Fibroblast of skin of back (primary cell): ENCODE measurements at regions not wholly inside any gene's neighbourhood (a gene's known extent, or its start where the extent isn't known, plus 50 kb on each side); places are given as distances from the start of the nearest gene placed in this dataset.

Experiments used
- DNase-seq: peaks from one replicate; pipeline ENCODE4 v3.0.0-alpha.2; 2013

DNA sequence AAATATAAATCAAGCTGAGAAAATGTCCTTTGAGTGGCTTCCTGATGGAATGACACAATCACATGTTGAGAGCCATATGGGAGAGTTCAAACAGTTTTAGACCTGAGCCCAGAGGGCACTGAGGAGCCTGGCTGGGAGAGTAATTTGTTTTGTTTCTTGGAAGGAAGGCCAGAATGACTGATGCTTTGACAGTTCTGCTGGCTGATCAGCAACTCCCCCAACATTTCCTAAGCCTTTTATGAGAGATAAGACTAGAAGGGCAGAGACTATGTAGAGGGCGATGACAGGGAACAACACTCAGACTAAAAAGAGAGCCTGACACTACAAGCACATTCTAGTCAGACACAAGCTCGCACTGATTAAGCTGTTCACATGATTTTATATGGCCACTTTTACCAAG lies 169.2 kb downstream of the COX7C start:
- DNase-seq: no peak

DNA sequence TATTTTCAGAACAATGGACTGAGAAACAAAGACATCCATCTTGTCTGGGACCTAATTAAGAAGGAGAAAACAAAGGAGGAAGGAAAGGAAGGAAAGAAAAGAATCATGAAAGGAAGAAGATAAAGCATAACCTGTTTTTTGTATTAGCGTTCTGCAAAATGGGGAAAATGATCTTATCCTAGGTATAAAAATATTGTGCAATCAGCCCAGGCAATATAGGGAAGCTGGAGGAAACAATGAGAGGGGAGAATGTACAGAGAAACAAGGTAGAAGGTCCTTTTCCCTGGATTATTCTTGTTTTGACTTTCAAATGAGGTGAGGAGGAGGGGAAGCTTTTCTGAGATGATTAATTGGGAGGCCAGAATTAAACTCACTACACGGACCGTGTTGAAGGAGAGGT lies 177.9 kb downstream of the COX7C start:
- no peak for DNase-seq

DNA sequence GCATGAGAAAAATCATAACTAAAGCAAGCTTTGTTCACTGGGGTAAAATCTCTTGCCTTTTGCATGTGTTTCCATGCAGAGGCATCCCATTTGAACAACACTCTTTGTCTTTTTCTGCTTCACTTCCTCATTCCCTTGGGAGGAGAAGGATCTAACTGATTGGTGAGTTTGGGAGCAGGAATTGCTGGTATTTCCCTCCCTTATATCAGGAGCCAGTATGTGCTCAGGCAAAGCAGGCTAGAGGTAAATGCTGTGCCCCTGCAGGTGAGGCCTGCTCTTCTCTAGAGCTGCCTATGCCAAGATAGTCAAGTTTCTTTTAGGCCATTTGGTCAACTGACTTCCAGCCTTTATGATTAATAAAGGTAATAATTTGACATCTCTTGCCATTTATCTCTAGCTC lies 179.9 kb downstream of the COX7C start:
- DNase-seq: peak; percentile 5

DNA sequence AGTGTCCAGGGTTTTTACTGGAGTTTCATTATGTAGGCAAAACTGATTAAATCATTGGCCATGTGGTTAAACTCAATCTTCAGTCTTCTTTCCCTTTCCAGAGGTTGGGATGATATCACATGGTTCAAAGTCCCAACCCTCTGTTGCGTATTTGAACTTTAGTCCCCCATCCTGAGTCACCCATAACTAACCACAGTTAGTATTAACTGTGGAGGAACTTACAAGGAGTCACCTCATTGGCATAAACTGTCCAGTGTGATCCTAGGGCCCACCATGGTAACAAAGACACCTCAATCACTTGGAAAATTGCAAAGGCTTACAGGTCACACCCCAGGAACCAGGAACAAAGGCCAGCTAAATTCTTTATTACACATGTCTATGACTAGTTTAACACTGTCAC lies 188.5 kb downstream of the COX7C start:
- no peak for DNase-seq

DNA sequence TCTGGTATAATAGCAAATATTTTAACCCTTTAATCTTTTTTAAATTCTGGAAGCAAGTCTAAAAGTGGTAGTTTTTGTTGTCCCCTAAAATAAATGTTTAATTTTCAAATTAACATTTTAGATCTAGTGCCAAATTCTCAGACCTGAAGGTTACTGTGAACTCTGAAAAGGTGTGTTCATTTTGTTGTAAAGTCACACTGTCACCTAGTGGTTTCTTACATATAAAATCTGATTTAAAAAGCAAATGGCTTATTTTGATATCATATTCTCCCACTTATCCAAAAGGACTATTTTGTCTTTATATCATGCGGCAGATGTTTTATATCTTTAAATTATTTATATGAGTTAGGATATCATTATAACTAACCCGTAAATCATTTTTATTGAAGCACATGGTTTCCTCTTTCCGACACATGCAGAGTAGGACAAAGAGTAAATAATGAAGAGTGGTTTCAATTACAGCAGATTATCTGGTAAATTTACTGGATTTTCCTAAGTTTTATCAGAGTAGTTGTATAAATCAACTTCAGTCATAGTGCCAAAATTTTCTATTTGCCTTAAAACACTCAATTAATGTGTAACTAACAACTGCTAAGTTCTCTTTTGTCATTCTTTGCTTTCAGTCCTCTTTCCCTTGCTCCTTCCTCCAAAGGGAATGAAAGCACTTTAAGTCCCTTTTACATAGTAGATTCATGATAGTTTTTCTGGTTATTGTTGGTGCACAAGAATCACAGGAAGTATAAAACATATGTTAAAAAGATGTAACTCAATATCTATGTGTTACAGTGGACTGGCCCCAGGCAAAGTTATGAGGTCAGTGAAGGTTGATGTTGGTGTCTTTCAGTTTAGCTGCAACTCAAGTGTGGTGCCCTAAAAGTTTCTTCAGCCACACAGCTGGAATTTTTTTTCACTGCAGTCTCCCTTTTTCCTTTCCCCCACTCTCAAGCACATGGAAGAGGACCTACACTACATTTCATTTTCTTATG lies 189.6 kb downstream of the COX7C start:
- no peak for DNase-seq

DNA sequence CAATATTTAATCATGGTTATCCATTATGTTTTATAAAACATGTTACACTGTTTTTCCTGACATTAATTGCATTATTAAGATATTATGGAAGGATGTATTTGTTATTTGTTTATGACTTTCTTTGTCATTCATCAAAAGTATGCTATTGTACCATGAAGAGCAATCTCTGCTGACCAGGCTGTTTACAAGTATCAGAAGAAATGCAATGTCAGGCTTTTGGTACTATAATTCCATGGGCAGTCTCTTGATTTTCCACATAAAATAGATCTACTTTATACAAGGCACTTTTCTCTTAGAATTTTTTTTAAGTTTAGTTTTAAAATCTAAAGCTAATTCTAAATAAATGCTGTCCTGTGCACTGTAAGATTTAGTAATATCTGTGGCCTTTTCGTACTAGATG lies 196.6 kb downstream of the COX7C start:
- no peak for DNase-seq

DNA sequence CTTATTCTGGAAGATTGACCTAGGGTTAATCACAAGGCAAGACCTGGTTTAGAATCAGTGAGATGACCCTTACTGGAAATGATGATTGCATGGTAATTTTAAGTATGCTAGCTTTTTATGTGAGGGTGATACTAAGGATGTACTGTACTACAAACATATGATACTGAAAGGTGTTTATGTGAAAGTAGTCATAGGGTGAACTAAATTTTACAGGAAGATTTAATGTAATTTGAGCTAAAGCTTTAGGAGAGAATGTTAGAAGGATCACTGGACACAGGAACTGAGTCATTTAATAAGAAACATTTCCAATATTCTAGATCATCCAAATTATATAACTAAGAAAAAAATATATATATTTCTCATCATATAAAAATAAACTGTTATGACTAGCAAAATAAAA lies 197.2 kb downstream of the COX7C start:
- no peak for DNase-seq

DNA sequence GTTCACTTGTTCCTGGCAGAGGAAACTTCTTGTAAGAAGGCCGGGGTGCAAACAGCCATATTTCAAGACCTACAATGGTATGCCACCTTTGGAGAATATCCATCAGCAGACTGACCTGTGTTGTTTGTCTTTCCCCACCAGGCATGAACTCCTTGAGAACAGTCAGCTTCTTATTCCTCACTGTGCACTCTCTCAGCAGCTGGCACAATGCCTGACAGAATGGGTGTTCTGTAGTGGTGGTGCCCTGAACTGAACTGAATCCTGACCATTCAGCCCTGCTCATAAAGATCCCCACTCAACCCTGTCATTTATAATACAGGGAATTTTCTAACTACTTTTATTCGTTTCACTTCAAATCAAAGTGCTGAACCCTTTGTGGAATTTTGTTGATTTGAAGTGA lies 206.9 kb downstream of the COX7C start:
- no peak for DNase-seq

DNA sequence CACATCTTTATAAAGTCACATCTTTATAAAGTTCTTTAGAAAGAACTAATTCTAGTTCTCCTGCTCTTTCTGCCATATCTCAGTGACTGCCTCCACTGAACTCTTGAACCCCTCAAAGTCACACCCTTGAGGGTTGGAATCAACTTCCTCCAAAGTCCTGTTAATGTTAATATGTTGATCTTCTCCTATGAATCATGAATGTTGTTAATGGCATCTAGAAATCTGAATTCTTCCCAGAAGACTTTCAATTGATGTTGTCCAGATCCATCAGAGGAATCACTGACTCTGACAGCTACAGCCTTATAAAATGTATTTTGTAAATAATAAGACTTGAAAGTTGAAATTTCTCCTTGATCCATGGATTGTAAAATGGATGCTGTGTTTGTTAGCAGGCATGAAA lies 213.4 kb downstream of the COX7C start:
- DNase-seq: no peak

DNA sequence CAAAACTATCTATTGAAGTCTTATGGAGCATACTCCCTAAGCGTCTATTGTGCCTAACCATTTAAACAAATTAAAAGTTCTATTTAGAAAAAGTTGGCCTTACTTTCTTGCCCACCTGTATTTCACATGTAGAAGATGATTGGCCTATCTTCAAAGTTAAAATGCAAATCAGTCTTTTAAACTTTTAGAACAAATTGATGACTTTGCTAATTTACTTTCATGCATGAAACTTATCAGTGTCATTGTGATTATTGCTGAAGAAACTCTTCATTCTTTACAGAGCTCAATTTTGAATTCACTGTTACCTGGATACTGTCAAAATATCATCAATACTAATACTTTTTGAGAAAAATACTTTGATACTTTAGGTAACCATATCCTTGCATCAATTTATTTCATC lies 216.1 kb downstream of the COX7C start:
- DNase-seq: no peak

DNA sequence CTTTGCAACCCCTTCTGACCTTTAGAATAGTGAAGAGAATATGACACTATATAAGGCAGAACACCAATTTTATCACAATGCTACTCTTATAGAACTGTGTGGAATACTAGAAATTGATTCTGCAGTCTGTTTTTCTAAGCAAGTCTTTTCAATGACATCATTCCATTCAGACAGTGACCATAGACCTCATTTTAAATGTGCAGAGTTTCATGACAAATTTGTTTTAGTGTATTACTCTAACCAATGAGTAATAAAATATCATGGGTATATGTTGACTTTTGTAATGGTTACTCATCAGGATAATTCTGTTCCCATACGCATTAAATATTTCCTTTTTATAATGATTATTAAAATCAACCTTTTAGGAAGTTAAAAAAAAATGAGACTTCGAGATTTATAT lies 219.9 kb downstream of the COX7C start:
- peak; percentile 74 for DNase-seq

DNA sequence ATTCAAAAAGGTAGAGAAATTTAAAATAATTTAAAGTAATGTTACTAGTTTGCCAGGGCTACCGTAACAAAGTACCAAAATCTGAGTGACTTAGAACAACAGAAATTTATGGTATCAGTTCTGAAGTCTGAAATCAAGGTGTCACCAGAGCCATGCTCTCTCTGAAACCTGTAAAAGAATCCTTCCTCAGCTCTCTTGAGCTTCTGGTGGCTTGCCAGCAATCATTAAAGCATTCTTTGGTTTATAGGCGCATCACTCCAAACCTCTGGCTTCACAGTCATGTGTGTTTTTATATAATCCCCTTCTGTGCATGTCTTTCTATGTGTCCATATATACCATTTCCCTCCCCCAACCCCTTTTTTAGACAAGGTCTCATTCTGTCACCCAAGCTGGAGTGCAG lies 220.3 kb downstream of the COX7C start:
- peak; percentile 46 for DNase-seq

DNA sequence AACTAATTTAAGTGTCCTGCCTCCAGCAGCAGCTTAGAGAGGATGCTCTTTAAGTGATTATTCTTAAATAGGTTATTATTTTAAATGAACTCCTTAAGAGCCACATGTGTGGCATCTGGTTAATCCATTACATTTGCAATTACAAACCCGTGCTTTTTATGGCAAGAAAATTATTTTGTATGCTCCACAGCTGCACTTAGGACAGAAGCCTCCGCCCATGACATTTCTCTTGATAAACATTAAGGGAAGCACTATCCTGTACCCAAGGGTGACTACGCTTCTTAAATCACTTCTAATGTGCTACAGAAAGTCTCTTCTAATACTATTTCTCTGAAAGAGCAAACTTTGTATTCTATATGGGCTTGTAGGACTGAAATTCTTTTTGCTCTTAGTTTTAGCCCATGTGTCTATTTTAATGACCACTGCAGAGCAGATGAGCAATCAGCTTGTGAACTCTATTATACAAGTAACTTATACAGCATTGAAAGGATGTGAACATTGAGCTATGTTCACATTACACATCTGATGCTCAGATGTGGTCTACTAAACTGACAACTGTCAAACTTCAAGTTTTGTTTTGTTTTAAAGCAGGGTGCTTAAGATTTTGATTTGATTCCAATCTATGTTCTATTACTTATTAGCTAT lies 223.4 kb downstream of the COX7C start:
- DNase-seq: no peak

DNA sequence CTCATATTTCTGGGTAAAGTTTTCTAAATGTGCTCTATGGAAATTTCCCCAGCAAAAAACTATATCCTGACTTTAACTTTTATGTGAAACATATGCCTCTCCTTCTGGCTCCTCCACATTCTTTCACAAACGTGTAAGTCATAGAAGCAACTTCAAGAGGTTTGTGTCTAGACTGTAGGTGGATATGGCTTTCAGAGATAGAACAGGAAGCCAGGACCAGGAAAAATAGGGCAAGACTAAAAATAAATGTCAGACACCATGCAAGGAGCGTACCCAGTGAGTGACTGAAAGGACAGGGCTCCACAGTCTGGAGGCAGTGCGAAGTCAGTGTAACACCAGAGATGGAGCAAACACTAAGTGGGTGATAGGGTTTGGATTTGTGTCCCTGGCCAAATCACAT lies 240.7 kb downstream of the COX7C start:
- DNase-seq: no peak

DNA sequence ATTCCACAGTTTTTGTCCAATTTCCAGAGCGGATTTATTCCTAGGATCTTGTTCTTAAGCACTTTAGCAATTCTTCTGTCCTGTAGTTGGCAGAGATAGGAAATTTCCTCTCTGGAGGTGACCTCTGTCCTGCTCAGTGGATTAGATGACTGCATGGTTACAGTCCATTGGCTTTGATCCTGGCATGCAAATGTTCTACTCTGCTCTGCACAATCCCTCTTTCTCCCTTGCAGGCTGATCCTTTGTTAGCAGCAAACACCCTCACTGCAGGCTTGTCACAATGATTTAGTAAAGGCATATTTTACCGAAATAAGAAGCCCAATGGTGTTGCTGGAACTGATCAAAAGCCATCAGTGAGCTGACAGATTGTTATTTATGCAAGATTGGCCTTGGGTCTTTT lies 243.8 kb downstream of the COX7C start:
- DNase-seq: no peak

DNA sequence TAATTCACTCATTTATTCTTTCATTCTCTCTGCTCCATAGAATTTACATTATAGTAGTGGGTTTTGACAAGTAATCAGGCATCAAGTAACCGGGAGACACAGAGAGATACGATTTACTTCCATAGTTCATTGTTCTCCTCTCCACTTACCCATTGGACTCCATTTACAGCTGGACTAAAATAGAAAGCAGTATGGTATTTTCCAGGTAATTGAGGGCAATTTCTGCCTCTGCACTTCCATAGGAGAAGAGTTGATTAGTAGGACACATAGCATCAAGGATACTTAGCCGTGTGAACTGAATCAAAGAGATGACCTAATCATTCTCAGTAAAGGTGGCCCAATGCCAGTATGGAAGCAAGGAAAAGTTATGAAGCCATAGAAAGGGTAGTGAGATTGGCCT lies 244.4 kb downstream of the COX7C start:
- no peak for DNase-seq

DNA sequence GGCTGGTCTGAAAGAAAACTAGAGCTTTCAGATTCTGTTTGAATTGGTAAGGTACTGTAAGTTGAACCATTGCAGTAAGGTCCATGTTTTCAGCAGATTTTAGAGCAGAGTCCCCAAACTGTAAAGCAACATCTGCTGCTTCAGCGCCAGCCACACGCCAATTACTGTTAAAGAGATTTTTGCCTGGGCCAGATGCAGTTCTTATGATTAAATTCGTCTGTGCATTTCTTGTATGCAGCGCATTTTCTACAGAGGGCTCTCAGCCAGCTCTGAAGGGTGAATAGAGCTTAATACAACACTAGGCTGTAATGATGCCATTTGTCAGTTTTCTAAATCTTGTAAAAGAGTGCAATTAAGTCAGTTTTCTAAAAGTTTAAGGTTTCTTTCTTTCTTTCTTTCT lies 246.3 kb downstream of the COX7C start:
- no peak for DNase-seq

DNA sequence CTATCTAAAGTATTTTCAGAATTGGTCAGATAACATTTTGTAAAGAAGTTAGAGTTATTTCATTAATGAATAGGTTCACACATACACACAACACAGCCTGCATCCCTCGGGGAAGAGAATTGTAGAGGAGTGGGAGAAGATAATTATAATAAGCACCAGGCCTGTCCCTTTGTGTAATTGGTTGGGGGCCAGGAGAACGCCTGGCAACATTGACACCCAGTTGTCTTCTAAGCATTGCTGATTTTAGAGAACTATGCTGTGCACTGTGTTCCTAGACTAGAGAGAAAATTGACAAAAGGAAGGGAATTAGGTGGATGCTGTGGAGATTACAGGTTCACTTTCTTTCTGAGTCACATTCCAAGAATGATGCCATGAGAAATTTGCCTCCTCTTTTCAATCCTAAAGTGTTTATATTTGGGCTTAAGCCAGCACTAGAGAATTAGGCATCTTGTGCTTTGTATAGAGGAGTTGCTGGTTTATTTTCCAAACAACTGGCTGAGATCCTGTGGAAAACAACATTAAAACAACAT lies 247.6 kb downstream of the COX7C start:
- no peak for DNase-seq

DNA sequence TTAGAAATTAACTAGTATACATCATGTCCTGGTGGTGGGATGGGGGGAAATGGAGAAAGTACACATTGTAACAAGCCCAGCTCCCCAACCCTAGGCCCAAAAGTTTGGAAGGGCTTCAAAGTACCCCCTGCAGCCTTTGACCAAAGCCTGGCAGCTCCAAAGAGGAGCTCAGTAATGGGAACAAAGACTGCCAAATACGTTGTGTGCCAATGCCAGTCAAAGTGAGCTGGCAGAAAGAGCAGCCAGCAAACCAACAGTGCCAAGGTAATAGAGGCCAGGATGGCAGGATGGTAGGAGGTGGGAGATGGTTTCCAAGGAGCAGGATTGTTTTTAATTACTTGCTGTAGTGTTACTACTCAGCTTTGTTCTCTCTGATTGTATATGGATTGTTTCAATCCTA lies 248.3 kb downstream of the COX7C start:
- no peak for DNase-seq

DNA sequence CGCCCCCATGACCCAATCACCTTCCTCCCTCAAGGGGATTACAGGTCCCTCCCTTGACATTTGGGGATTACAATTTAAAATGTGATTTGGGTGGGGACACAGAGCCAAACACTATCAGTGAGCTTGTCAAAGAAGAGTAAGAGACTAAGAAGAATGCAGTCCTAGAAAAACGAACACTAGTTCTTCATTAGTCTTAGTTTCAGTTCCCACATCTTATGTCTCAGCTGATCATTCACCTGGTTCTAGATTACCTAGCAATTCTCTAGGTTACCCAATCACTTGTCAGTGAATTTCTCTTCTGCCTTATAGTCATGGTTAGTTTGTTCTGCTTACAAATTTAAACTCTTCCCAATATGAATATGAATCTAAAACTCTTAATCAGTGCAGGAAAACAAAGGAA lies 251.5 kb downstream of the COX7C start:
- no peak for DNase-seq

DNA sequence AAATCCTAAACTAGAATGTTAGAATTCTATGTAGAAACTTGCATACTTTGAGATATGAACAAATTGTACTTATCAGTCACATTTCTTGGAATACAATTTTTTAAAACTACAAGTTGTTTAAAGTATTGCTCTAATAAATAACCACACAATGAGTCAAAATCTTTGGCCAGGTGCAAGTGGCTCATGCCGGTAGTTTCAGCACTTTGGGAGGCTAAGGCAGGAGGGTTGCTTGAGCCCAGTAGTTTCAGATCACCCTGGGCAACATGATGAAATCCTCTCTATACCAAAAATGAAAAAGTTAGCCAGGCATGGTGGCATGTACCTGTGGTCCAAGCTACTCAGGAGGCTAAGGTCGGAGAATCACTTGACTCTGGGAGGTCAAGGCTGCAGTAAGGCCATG lies 257.8 kb downstream of the COX7C start:
- no peak for DNase-seq

DNA sequence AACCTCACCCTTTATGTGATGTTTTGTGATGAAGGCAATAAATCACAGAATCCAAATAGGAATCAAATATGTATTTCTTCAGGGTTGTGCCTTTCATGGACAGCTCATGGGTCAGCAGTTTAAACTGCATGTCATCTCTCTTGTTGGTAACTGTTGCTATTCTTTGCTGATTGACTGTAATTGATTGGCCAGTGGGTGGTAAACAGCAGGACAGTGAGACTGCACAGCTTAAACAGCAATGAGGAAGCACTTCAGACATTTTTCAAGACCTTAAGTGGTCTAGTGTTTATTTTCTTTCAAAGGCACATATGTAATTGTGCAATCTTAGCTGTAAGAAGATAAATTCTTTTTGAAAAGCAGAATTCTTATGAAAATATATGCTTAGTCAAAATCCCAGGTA lies 260.5 kb downstream of the COX7C start:
- no peak for DNase-seq

DNA sequence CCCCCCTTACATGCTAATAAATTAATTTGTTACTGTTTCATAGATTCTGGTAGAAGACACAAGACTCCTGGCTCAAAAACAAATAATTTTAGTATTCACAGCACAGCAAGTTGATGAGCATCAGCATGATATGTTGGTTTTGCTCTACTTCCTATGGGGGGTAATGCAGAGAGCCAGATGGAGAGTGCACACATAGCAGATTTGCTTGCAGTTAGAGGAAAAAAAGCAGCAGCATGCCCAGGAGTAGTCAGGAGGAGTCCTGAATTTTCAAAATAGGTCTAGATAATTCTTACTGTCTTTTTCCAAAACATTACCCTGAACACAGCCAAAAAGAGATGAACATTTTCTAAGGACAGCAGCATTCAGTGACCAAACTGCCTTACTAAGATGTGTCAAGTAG lies 261.3 kb downstream of the COX7C start:
- no peak for DNase-seq

DNA sequence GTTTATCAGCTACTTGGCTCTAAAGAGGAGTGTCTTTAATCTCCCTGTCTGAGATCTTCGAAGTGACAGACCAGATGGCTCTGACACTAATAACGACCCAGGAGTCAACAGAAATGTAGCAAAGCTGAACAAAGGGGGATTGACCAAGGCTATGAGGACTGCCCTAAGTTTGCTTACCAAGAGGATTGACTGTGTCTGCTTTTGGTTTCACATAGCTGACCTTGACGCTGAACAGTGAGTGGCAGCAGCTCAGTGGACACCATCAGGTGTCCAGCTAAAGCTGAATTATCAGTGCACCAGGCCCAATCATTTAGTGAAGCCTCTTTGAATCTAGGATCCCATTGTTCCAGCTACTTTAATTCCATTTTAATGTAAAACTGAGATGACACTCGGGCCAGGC lies 262.6 kb downstream of the COX7C start:
- DNase-seq: no peak
